G401 (cell line): ENCODE measurements at regions not wholly inside any gene's neighbourhood (a gene's known extent, or its start where the extent isn't known, plus 50 kb on each side); places are given as distances from the start of the nearest gene placed in this dataset.

Experiments
- DNase-seq: peaks from one replicate; pipeline ENCODE4 v3.0.0-alpha.2; 2015; ENCODE audit warnings: low spot score
- in situ Hi-C: cut with HindIII; loops from 2 replicates; pipeline ENCODE4 v1.10.0; 2016; ENCODE audit warnings: low sequenced_read_pairs, mixed read lengths

GRCh38 chr1:83015163-83015562, 983.8 kb downstream of the TTLL7 start:
- in situ Hi-C loops, result no loop called here
- no peak for DNase-seq

GRCh38 chr1:83012950-83013349, 986.0 kb downstream of the TTLL7 start:
- DNase-seq, result no peak
- in situ Hi-C loops, result no loop called here

- no peak for DNase-seq
- in situ Hi-C loops, result no loop called here
Observed at GRCh38 chr1:83011265-83011664, 987.7 kb downstream of the TTLL7 start.

- in situ Hi-C loops, result no loop called here
- DNase-seq, result no peak
Observed at GRCh38 chr1:83006271-83006670, 992.7 kb downstream of the TTLL7 start.

- in situ Hi-C loops, result no loop called here
- no peak for DNase-seq
Observed at GRCh38 chr1:83000286-83000685, 998.6 kb downstream of the TTLL7 start.

DNA sequence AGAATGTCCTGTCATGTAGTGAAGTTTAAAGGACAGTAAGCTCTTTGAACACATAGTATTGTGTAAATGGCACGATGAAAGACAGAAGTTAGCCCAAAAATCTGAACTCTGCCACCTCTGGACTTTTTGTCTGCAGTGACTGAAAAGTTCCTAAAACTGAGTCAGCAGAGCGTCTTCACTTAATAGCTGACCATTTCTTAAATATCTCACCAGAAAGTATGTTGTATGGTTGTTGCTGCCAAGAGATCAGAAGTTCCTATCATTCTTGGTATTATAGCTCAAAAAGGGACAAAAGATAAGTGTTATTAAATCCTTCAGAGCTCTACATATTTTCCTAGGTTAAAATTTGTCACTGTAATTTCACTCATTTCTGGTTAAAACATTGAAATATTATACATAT, 1003.0 kb downstream of the TTLL7 start:
- DNase-seq, result no peak
- in situ Hi-C loops, result no loop called here

DNA sequence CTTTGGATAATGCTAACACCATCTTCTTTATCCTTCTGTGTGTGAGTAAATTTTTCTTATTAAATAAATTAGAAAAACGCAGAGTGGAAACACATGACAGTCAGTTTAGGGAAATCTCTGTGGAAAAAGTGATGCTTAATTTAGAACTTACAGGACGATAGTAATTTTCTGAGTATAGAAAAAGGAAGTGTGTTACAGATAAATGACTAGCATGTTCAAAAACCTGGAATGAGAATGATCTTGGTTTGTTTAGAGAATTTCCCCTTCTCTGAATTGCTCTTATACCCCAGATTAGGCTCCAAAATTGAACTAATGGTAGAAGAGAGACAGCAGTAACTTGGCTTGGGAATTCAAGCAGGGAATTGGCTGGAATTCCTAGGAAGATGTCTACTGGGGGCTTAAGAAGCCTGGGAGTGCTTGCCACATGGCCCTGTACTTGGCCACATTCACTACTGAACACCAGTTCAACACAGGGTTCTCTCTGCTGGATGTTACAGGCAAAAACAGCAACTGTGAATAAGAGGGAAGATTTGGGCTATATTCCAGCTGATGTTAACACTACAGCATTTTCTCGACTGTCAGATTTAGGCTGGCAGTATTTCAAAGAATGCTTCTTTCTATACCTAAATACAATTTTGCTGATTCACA, 1004.2 kb downstream of the TTLL7 start:
- DNase-seq, result no peak
- in situ Hi-C loops, result no loop called here

- no peak for DNase-seq
- in situ Hi-C loops, result no loop called here
Observed at GRCh38 chr1:82991569-82991968, 1007.4 kb downstream of the TTLL7 start.

GRCh38 chr1:82979593-82980236, 1019.2 kb downstream of the TTLL7 start:
- in situ Hi-C loops, result no loop called here
- DNase-seq, result no peak

DNA sequence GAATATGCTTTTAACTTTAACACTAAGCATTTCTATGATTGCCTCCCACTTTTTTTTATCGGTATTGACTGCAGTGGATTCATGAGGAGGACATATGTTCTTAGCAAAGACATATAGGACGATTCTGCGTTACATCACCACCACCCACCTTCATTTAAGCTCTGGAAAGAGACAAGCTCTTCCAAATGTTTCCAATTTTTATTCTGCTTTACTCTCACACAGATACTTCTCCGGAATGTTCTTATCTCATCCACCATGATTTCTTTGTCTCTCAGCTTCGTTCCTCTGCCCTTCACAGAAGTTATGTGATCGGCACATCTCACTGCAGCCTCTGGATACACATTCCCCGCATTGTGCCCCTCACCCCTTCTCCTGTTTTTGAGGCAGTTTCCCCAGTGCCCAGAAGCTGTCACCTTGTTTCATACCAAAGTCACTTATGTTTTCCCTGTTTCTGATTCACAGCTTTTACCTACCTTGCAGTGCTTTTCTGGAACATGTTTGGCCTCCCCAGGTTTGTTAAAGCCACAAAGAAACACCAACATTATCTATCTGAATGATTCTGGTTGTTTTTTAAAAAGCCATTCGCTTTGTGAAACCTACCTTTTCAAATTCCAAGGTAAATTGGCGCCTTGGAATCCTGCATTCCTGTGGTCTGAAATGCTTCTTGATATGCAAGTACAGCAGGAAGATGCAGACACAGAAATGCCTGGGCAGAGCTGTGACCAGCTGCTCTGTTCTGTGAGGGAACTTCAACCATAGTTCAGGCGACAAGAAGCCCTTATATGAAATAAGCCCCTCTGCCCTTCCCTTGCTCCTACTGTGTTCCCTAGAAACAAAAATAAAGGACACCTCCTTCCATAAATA, 1020.2 kb downstream of the TTLL7 start:
- in situ Hi-C loops, result no loop called here
- DNase-seq, result no peak

GRCh38 chr1:82972841-82973553, 1025.9 kb downstream of the TTLL7 start:
- DNase-seq, result no peak
- in situ Hi-C loops, result no loop called here

DNA sequence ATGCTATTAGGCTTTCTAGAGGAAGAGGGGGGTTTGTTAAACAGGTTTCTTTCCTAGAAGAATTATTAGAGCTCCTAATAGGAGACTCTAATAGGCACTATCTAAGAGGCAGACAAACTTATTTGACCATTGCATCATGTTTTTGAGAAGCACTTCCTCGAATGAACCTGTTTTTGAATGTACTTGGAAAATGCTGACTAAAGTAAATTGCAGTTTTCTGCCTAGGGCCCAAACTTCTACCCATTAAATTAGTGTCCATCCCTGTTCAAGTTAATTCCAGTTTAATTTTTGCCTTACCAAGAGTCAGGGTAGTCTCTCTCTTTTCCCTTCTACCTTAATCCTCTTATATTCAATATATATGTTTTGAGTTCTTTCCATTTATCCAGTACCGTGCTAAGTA, 1029.6 kb downstream of the TTLL7 start:
- no peak for DNase-seq
- in situ Hi-C loops, result no loop called here

DNA sequence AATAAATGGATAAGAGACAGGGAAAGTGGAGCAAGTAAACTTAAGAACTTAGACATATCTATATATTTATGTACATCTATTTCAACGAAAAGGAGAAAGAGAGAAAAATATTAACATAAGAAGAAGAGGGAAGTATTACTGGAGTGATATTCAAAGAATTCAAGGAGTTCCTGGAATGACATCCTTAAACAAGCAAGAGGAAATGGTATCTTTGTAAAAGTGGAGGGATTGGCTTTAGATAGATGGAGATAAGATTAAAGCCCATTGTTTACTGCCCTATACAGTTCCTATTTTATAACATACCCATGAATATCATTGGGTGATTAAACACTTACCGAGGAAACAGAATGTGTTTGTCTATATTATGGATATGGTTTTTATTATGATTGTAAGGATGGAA, 1036.3 kb downstream of the TTLL7 start:
- in situ Hi-C loops, result no loop called here
- no peak for DNase-seq

DNA sequence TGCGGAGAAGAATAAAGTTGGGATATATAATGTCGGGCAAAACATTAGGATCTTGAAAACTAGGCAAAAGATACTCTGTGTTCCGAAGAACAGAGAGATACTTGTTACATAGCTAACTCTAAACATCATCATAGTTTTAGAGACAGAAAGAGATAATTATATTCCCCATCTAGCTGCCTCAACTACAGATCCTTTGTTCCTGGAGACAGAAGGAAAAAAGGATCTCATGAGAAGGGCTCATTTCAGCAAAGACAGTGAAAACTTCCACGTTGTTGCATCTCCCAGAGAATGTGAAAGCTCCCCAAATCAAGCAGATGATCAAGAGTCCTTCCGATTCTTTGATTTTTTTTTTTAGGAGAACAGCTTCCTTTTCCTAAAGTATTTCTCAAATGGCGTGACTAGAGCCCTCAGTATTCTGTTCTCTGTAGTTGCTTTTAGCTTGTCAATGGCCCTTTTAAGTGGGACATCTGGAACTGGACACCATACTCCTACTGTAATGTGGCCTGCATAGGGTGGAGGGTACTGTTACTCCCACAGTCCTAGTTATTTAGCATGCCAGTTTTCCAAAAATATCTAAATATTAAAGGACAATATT, 1048.2 kb downstream of the TTLL7 start:
- in situ Hi-C loops, result no loop called here
- DNase-seq, result no peak

- in situ Hi-C loops, result no loop called here
Observed at GRCh38 chr1:82948386-82948785, 1050.5 kb downstream of the TTLL7 start.

DNA sequence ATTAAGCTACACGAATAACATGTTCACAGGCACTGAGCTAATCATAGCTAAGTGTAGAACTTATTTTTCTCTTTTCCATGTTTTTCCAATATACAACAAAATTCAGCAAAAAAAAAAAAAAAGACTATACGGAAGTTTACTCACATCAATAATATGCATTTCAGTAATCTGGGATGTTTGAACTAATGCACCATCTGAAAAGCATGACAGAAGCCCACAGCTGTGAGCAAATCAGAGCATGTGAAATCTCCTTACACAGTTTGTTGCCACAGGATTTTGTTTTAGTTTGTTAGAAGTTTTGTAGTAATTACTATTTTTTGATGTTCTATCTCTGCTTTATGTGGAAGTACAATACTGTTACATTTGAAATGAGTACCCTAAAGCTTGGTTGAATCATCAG, 1051.7 kb downstream of the TTLL7 start:
- no peak for DNase-seq
- in situ Hi-C loops, result no loop called here

More at GRCh38 chr1:82948386-82948785, 1050.5 kb downstream of the TTLL7 start:
- DNase-seq, result no peak

DNA sequence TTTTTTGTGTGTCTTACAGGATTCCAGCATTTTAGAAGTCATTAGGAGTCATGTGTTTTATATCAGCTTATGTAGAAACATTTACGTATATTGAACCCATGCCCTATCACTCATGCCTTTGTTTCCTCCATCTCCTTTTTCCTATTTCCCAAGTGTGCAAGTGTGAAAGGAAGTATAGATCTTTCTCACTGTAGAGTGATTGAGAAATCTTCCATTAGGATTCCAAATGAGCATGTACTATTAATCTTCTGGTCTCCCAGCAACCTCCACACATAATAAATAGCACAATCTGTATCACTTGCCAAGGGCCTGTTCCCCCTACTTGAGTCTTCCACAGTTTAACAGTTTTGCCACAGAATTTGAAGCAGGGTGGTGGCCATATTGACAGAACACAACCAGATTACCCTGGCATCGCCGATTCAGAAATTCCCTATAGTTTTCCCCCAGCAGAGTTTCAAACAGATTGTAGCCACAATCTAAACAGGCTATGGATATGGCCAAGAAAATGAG, 1052.8 kb downstream of the TTLL7 start:
- DNase-seq, result no peak
- in situ Hi-C loops, result no loop called here

DNA sequence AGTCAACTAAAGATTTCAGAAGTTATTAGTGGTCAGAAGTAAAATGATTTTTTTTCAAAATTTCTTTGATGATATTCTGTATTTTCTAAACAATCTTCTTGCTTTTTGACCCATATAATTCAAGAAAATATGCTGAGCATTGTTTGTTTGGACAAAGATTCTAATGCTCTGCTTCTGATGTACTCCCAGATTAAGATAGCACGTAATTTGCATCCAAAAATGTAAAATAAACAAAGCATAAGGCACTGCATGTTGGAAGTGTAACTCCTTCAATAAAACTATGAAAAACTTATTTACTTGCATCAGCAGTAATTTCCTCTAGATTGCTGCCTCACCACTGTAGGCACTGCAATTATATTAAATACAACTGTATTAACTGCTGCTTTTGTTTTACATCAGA, 1054.1 kb downstream of the TTLL7 start:
- in situ Hi-C loops, result no loop called here

GRCh38 chr1:82934074-82934473, 1064.9 kb downstream of the TTLL7 start:
- peak; percentile 9 for DNase-seq
- in situ Hi-C loops, result no loop called here

More for the DNA sequence above, 1054.1 kb downstream of the TTLL7 start:
- no peak for DNase-seq
